SK-N-SH (cell line): ENCODE measurements at regions not wholly inside any gene's neighbourhood (a gene's known extent, or its start where the extent isn't known, plus 50 kb on each side); places are given as distances from the start of the nearest gene placed in this dataset.

Experiments used
- CTCF ChIA-PET: fragments of 300-600, 350-600 bp; formaldehyde crosslinking; extraction: SDS; loops from one replicate; lab custom pipeline; 2021; lab: Yijun Ruan, JAX
- POLR2A ChIA-PET: fragments of 350-600 bp; sonication (Branson Sonifier 250); formaldehyde crosslinking; extraction: SDS; loops from one replicate; lab custom pipeline; 2020; ENCODE audit warnings: antibody characterized with exemption, inconsistent platforms; lab: Yijun Ruan, JAX
- DNase-seq: peaks from one replicate; pipeline ENCODE4 v3.0.0; 2012
- H2AFZ ChIP-seq: fragments of 200-600 bp; sonication (generic); 2 replicates; pipeline ENCODE4 v1.8.1; 2016; ENCODE audit warnings: antibody characterized with exemption, mild to moderate bottlenecking, low read depth
- H3F3A ChIP-seq: fragments of 200-600 bp; sonication (generic); replicated peaks from 2 replicates; pipeline ENCODE3; 2016; ENCODE audit warnings: antibody characterized with exemption, mild to moderate bottlenecking; ENCODE audit not compliant: insufficient read depth
- H3K27ac ChIP-seq, 2 experiments: fragments of 200-500 bp in 1 of 2; fragments of 200-600 bp in 1 of 2; sonication (Bioruptor generic) in 1 of 2; sonication (generic), shearing (Covaris generic) in 1 of 2; 2 replicates each; pipeline versions ENCODE4 v1.5.1 to v1.6.1; 2014 to 2016; ENCODE audit warnings: low read depth in 2 of 2, inconsistent platforms in 1 of 2, low read length in 1 of 2, mild to moderate bottlenecking in 1 of 2, mixed read lengths in 1 of 2
- H3K27me3 ChIP-seq: fragments of 200-600 bp; sonication (generic), shearing (Covaris generic); 2 replicates; pipeline ENCODE4 v1.6.1; 2016; ENCODE audit warnings: mixed run types; ENCODE audit not compliant: insufficient read depth
- H3K36me3 ChIP-seq, 2 experiments: fragments of 200-500 bp in 1 of 2; fragments of 200-600 bp in 1 of 2; sonication (Bioruptor generic) in 1 of 2; sonication (generic) in 1 of 2; replicated peaks in 1 of 2; 2 replicates each; pipeline versions ENCODE3 to v1.5.1; 2014 to 2016; ENCODE audit warnings: low read length in 1 of 2, mild to moderate bottlenecking in 1 of 2; ENCODE audit not compliant: insufficient read depth in 2 of 2, control insufficient read depth in 1 of 2
- H3K4me1 ChIP-seq, 2 experiments: fragments of 200-500 bp in 1 of 2; fragments of 200-600 bp in 1 of 2; sonication (Bioruptor generic) in 1 of 2; sonication (generic), shearing (Covaris generic) in 1 of 2; 2 replicates each; pipeline versions ENCODE4 v1.5.1 to v1.6.1; 2014 to 2016; ENCODE audit warnings: low read depth in 1 of 2, low read length in 1 of 2, mixed run types in 1 of 2; ENCODE audit not compliant: insufficient read depth in 2 of 2, control insufficient read depth in 1 of 2
- H3K4me2 ChIP-seq: fragments of 200-600 bp; sonication (generic), shearing (Covaris generic); 2 replicates; pipeline ENCODE4 v1.6.1; 2017; ENCODE audit warnings: mixed run types
- H3K4me3 ChIP-seq, 2 experiments: fragments of 200-500 bp in 1 of 2; fragments of 200-600 bp in 1 of 2; sonication (Bioruptor generic) in 1 of 2; sonication (generic), shearing (Covaris generic) in 1 of 2; 2 replicates each; pipeline versions ENCODE4 v1.5.1 to v1.8.1; 2014 to 2016; ENCODE audit warnings: low read depth in 2 of 2, inconsistent platforms in 1 of 2, low read length in 1 of 2, mild to moderate bottlenecking in 1 of 2, mixed read lengths in 1 of 2, moderate library complexity in 1 of 2
- H3K79me2 ChIP-seq: fragments of 200-600 bp; sonication (generic); 2 replicates; pipeline ENCODE4 v1.8.1; 2017; ENCODE audit warnings: mild to moderate bottlenecking; ENCODE audit not compliant: insufficient read depth
- H3K9ac ChIP-seq: fragments of 200-600 bp; sonication (generic); 2 replicates; pipeline ENCODE4 v1.6.1; 2017; ENCODE audit warnings: mixed run types
- H3K9me2 ChIP-seq: fragments of 200-600 bp; sonication (generic); 2 replicates; pipeline ENCODE4 v1.6.1; 2017; ENCODE audit warnings: mixed run types
- H3K9me3 ChIP-seq: fragments of 200-600 bp; sonication (generic); 2 replicates; pipeline ENCODE4 v1.6.1; 2017; ENCODE audit warnings: mixed run types, mild to moderate bottlenecking, moderate library complexity
- H4K20me1 ChIP-seq: fragments of 200-600 bp; sonication (generic); 2 replicates; pipeline ENCODE4 v1.6.1; 2017; ENCODE audit warnings: mild to moderate bottlenecking, mixed run types; ENCODE audit not compliant: insufficient read depth
- EZH2phosphoT487 ChIP-seq: fragments of 200-600 bp; sonication (generic); IDR thresholded peaks from 2 replicates; pipeline ENCODE4 v1.6.1; 2017; ENCODE audit warnings: low read depth, mixed run types, mild to moderate bottlenecking, antibody characterized with exemption, moderate library complexity, borderline replicate concordance
- FOSL2 ChIP-seq: IDR thresholded peaks from 2 replicates; pipeline ENCODE4 v1.4.0; 2012; ENCODE audit warnings: low read depth, mild to moderate bottlenecking, moderate library complexity, borderline replicate concordance
- FOXJ3 ChIP-seq: sonication (generic); formaldehyde crosslinking; IDR thresholded peaks from 2 replicates; pipeline ENCODE4 v1.5.1; 2020; ENCODE audit warnings: mild to moderate bottlenecking, missing genetic modification reagents
- GABPA ChIP-seq: IDR thresholded peaks from 2 replicates; pipeline ENCODE4 v1.4.0; 2012; ENCODE audit warnings: low read depth, mild to moderate bottlenecking
- GATA2 ChIP-seq: sonication (generic); formaldehyde crosslinking; IDR thresholded peaks from 2 replicates; pipeline ENCODE4 v1.5.0; 2020; ENCODE audit warnings: mild to moderate bottlenecking, missing genetic modification reagents
- IRF3 ChIP-seq: fragments of 150-350 bp; IDR thresholded peaks from 2 replicates; pipeline ENCODE4 v1.6.1; 2016; ENCODE audit warnings: mild to moderate bottlenecking, low read depth, low read length
- MEF2A ChIP-seq: IDR thresholded peaks from 2 replicates; pipeline ENCODE4 v1.4.0; 2012; ENCODE audit warnings: low read depth, borderline replicate concordance
- MXI1 ChIP-seq: IDR thresholded peaks from 2 replicates; pipeline ENCODE4 v1.6.1; 2012; ENCODE audit warnings: mild to moderate bottlenecking, low read depth, low read length, improper control_type of control experiment
- NRF1 ChIP-seq: IDR thresholded peaks from 2 replicates; pipeline ENCODE4 v1.6.1; 2012; ENCODE audit warnings: low read depth, mild to moderate bottlenecking, low read length
- POLR2AphosphoS5 ChIP-seq: IDR thresholded peaks from 2 replicates; pipeline ENCODE4 v1.6.1; 2012; ENCODE audit warnings: low read depth, low read length
- RAD21 ChIP-seq: IDR thresholded peaks from 2 replicates; pipeline ENCODE4 v1.6.1; 2012; ENCODE audit warnings: mild to moderate bottlenecking, low read length
- RFX5 ChIP-seq: IDR thresholded peaks from 2 replicates; pipeline ENCODE4 v1.6.1; 2012; ENCODE audit warnings: mild to moderate bottlenecking, improper control_type of control experiment, low read length
- RXRA ChIP-seq: IDR thresholded peaks from 2 replicates; pipeline ENCODE4 v1.4.0; 2012; ENCODE audit warnings: low read depth, mild to moderate bottlenecking, borderline replicate concordance
- SMC3 ChIP-seq: IDR thresholded peaks from 2 replicates; pipeline ENCODE4 v1.6.1; 2012; ENCODE audit warnings: low read depth, low read length, improper control_type of control experiment
- TAF1 ChIP-seq: IDR thresholded peaks from 2 replicates; pipeline ENCODE4 v1.6.1; 2012; ENCODE audit warnings: low read depth, mild to moderate bottlenecking, low read length, moderate library complexity, borderline replicate concordance
- TEAD4 ChIP-seq: IDR thresholded peaks from 2 replicates; pipeline ENCODE4 v1.4.0; 2012; ENCODE audit warnings: mild to moderate bottlenecking, borderline replicate concordance; ENCODE audit not compliant: insufficient read depth
- USF2 ChIP-seq: fragments of 150-350 bp; IDR thresholded peaks from 2 replicates; pipeline ENCODE4 v1.6.1; 2017; ENCODE audit warnings: antibody characterized with exemption, low read length, low read depth, borderline replicate concordance
- YY1 ChIP-seq: IDR thresholded peaks from 2 replicates; pipeline ENCODE4 v1.4.0; 2012; ENCODE audit warnings: low read depth, mild to moderate bottlenecking
- ZBTB33 ChIP-seq: IDR thresholded peaks from 2 replicates; pipeline ENCODE4 v1.4.0; 2012; ENCODE audit warnings: low read depth, borderline replicate concordance
- WGBS: methylation state at CpG from one replicate; pipeline ENCODE4 v1.1.6; 2017; ENCODE audit warnings: low lambda C conversion rate; 5-methylcytosine and 5-hydroxymethylcytosine counted together

- CTCF ChIA-PET, result interaction anchor here (1.2 to 1.4 kb wide), 2 partner anchors 418 to 1323 kb away, joined by 3 read pairs; no protein-coding TSS in a partner anchor
- no peaks in the 10 kb centered on the region for H3K79me2 ChIP-seq
Measured at GRCh38 chr15:25515633-25516032, 76.8 kb upstream of the UBE3A start.

More at GRCh38 chr15:25515633-25516032, 76.8 kb upstream of the UBE3A start:
- TF ChIP-seq GABPA, result no peak
- no peak for TF ChIP-seq USF2
- no peak for TF ChIP-seq TAF1
- TF ChIP-seq TEAD4, result no peak
- TF ChIP-seq RFX5, result no peak
- no peak for TF ChIP-seq GATA2
- no peak for TF ChIP-seq IRF3
- TF ChIP-seq EZH2phosphoT487, result no peak
- no peak for TF ChIP-seq SMC3
- no peak for TF ChIP-seq RXRA
- no peak for TF ChIP-seq RAD21
- TF ChIP-seq FOXJ3 (CRISPR knock-in tag), result no peak
- no peak for TF ChIP-seq MEF2A
- no peak for TF ChIP-seq POLR2AphosphoS5
- no peak for TF ChIP-seq YY1
- no peak for TF ChIP-seq FOSL2
- no peak for TF ChIP-seq NRF1
- no peak for TF ChIP-seq MXI1
- no peak for TF ChIP-seq ZBTB33
- Histone ChIP-seq H3K4me2 (no peak overlapping the region), H3K4me1 (no peaks in the 10 kb centered on the region), H3K36me3 (no peaks in the 10 kb centered on the region), H3K9me3 (no peaks in the 10 kb centered on the region), H3K9ac (no peak overlapping the region), H3K27ac (no peak overlapping the region), H3K4me3 (no peak overlapping the region), H3K9me2 (no peaks in the 10 kb centered on the region), H4K20me1 (no peaks in the 10 kb centered on the region), H3K27me3 (no peaks in the 10 kb centered on the region), H2AFZ (no peak overlapping the region), H3F3A (no peaks in the 10 kb centered on the region)
- POLR2A ChIA-PET, result no interaction called here
- WGBS, result no CpG with 5 or more reads among the region's 6 CpGs
- DNase-seq, result no peak
